ENCODE measurements at regions not wholly inside any gene's neighbourhood (a gene's known extent, or its start where the extent isn't known, plus 50 kb on each side); places are given as distances from the start of the nearest gene placed in this dataset.

DNA sequence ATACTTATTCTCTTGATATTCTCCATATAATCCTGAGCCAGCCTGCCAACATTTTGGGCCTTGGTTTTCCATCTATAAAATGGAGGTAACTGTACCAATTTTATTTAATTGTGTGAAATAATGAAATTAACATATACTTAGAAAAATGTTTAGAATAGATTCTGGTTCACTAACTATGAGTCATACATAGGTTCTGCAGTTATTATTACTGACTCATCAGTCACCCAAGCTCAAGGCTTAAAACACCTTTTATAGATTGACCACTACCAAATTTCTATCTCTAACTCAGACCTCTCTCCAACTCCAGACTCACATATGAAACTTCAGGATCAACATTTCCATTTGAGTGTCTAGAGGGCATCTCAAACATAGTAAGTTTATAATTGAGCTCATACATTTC lies 1277.2 kb upstream of the GJE1 start:
- no peak for DNase-seq

DNA sequence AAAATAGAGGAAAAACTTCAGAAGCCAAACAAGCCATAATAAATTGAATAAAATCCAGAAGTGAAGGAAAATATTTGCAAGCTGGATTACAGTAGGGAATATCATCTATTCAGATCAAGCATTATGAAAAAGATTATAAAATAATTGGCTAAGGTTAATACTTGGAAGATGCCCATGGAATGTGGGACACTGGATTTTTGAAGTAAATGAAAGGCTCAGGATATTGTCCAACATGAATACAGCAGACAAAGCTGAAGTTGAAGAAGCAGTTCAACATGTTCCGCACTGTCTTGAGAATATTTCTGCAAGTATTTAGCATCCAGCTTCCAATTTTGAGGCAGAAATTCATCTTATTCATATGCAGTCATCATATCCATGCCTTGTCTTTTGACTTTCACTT lies 1278.4 kb upstream of the GJE1 start:
- no peak for DNase-seq

DNA sequence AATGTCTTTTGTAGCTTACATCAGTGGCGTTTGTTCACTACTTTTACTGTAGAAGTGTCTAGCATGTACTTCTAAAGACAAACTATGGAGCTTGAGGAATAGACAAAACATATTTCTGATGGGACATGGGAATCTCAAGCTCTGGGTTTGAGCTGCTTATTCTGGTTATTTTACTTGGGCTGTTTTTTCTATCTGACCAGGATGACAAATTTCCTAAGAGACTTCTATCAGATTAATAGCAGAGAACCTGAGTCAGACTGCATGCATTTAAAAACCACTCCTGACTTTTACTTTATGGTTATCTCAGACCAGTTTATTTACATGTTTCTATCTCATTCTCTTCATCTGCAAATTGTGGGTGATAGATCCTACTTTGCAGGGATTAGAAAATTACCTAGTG lies 1282.3 kb upstream of the GJE1 start:
- no peak for DNase-seq

DNA sequence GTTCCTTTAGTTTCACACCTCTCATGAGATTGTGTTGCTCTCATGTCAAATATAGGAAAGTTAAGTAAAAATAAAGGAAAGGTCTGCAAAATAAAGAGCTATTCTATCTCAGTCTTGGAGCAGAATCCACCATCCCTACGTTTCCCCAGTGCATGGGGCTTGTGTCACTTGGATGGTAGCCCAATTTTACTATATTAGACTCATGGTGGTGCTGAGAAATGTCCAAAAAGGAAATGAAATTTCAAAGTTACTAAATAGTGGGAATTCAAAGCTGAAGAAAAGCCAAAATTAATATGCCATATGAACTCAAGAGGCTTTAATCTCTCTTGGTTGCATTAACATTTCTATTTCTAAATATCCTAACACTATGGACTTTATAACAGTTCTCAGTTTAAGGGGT lies 1283.3 kb upstream of the GJE1 start:
- no peak for DNase-seq

DNA sequence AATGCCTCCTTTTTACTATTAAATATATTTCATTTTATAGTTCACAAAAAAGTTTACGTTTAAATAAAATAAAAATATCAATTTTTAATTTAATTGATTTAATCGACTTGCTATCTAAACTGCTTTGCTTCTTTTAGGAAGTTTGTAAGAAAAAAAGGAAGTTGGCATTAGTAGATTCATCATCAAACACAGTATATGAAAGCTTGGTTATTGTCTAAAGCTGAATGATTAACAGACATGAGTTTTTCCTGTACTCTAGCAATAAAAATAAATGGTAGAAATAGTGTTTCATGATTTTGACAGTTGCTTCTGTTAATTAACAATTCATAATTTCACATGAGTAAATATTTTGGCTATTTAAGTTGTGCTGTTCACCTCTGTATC lies 1285.5 kb upstream of the GJE1 start:
- no peak for DNase-seq

DNA sequence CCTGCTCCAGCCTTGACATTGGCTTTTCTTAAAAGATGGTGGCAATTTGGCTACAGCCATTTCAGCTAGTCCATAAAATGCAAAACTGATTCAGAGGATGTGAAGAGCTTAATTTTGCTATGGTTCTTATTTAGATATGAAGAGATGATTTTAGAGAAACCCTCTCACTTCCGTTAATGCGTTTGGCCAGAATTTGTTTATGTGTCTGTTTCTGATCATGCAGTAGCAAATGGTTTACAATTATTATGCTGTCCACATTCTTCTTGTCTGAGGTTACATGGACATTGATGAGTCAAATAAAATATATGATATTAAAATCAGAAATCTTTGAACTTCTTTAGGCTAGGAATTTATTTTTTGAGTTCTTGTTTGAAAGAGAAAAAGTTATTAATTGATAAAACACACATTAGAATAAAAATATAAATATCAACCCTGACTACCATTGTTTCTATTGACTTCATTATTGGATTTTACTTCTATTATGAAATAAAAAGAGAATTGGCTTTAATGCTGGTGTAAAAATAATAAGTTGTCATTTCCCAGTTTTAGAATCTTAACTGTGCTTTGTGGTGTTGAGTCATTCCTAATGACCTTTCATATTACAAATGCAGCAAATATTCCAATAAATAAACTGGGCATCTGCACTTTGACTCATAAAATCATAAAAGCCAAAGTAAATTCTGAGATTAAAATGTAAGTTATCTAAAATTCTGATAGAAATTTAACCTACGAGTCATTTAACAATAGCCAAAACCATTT lies 1286.0 kb upstream of the GJE1 start:
- no peak for DNase-seq

DNA sequence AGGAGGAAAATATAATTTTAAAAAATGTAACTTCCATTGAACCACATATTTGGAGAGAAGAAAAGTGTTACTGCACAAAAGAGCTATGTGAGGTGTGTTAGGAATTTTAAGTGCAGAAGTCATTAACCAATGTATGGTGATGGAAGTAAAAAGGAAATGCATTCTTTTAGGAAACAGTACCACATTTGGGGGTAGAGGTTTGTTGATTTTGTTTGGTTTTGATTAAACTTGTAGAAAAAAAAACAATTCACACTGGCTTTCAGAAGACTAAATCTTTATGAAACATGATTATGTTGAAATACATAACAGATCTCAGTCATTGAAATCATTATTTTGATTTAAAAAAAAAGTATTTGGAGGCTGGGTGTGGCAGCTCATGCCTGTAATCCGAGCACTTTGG lies 1287.0 kb upstream of the GJE1 start:
- DNase-seq = no peak

DNA sequence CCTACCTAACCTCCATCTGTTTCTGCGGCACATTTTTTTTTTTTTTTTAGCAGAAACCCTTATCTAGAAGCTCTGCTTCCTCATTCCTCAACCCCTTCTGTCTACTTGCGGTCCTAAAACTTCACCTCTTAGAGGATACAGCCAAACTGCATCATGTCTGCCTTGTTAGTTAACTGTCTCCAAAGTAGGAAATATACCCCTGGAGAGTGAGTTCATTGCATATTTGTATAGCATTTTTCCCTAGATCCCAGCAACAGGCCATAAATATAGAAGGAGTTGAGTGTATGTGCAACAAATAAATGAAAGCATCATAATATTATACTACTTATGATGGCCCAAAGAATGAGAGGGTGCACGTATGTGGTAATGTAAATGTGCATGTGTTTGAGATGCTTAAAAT lies 1288.6 kb upstream of the GJE1 start:
- DNase-seq = no peak

DNA sequence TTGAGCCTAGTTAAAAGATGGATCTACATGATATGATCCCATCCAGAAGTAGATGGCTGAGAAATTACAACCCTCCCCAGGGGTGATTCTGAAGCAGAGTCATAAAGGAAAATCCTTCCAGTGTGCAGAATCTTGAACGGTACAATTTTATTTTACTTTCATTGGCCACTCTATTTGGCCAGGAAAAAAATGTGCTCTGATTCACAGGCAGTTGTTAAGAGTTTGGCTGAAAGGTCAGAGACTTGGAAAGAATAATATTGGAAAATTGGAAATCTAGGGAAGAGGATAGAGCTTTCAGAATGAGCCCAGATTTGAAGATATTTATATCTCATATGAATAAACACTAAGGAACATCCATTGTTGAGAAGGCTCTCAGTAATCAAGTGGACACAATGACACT lies 1299.3 kb upstream of the GJE1 start:
- DNase-seq = no peak

DNA sequence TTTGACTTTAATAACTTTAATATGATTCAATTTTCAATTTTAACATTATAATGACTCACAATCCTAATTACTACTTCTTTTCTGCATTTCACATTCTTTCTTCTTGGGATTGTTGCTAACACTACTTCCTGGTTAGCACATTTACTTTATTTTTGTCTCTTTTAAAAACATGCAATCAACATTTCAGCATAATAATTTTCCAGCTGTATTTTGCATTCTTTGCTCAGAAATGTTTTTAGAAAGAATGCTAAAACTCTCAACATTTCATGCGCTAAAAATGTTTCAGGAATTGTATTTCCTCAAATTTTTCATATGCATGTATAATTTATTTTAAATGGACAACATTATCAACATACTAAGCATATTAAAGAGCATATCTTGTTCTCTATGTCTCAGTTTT lies 1302.1 kb upstream of the GJE1 start:
- no peak for DNase-seq

DNA sequence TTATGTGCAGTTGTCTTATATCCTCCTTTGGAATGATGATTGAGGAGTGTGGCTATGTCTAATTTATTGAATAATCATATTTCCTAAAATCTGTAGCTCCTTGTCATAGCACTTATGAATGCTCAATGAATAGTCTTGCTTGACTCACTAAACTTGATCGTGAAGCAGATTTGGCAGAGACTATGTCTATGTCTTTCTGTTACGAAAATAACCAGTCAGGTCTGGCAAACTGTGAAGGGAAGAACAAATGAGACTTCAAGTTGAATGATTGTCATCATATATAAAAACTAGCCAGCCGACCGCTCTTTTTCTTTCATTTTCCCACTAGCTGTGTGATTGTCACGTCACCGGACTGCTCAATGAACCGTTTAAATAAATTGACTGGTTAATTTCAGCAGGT lies 1303.9 kb upstream of the GJE1 start:
- DNase-seq = no peak

DNA sequence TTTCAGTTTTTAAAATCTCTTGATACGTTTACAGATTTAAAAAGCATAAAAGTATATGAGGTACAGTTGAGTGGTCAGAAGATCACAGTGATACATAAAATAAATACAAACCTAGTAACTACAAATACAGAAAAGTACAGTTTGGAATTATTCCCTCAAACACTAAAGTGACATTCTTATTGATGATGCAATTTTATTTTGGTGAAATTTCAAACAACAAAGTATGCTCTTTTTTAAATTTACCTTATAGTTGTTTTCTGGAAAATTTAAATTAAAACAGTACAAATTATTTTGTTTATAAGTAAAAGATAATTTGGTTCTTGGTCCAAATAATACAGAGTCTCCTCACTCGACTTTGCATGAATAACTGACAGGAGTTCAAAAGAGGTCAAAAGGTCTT lies 1305.1 kb upstream of the GJE1 start:
- DNase-seq = no peak

DNA sequence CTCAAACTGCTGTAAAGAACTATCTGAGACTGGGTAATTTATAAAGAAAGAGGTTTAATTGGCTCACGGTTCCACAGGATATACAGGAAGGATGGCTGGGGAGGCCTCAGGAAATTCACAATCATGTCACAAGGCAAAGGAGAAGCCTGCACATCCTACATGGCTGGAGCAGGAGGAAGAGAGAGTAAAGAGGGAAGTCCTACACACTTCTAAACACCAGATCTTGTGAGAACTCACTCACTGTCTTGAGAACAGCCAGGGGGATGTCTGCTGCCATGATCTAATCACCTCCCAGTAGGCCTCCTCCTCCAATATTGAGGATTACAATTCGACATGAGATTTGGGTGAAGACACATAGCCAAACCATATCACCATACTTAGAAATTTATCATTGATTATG lies 1307.0 kb upstream of the GJE1 start:
- DNase-seq = no peak

DNA sequence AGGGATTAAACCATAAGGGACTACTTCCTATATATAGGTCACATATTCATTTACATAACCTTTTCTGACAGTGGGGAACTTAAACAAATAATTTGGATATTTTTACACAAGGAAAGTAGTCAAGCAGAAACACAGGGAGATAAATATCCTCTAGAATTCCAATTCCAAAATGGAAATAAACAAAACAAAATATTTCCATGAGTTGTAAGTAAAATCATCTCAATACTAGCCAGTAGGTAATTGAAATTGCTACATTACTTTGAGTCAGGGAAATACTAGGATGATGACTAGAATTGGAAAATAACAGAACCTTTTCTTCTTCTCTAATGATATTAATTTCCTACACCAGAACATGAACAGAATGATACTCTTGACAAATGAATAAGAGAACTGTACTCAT lies 1308.1 kb upstream of the GJE1 start:
- DNase-seq = no peak

DNA sequence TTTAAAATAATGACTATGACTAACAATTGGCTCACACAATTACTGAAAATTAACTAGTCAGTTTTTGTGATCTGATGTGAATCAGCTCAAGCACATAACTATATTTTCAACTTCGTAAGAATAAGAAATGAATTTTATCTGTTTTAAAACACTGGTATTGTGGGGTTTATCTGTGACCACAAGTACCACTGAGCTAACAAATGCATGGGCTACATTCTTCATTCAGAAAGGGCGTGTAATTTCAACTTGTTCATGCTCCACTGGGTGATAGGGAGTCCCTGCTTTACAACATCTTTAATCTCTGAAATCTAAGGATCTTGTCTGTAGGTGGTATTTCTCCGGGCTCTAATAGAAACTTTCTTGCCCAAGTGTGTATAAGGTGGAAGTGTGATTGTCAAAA lies 1311.5 kb upstream of the GJE1 start:
- no peak for DNase-seq

DNA sequence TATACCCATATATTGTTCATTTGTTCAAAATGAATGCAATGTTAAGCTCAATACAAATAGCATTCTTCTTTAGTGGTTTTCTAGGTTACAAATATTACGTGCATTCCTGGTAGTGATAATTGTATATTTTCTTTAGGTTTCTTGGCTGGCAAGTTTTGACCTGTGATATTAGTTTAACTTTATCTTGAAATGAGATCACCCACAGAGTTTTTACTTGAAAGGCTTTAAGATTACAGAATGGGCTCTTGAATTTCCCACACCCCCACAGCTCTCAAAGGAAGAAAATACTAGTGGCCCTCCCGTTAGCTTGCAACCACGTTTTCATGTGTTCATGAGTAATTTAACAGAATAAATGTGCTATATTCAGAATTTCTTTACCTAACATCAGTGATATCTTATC lies 1315.5 kb upstream of the GJE1 start:
- DNase-seq = no peak

DNA sequence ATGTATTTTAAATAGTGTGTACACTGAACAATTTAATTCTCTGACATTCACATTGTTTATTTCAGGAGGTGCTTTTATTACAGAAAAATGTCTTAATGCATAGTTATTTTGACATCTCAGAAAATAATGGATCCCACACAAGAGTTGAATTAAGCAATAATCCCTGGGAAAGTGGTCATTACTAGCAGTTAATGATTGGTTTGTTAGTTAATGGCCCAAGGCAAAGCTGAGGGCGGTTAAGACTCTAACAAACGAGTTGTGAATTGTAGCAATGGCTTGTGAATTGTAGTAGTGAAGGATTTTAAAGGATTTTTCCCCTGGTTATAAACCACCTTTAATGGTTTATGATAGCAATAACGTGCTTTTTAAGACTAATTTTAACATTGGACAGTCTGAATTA lies 1316.0 kb upstream of the GJE1 start:
- DNase-seq = no peak

DNA sequence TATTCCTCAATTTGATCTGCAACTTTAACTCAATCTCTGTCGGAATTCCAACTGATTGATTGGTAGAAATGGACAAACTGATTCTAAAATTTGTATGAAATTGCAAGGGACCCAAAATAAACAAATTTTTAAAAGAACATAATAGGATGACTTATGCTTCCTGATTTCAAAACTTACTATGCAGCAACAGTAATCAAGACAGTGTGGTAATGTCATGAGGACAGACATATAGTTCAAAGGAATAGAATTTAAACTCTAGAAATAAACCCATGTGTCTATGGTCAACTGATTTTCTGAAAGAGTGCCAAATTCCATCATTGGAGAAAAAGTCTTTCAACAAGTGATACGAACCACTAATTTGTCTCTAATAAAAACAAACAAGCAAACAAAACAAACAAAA lies 1320.1 kb upstream of the GJE1 start:
- no peak for DNase-seq

DNA sequence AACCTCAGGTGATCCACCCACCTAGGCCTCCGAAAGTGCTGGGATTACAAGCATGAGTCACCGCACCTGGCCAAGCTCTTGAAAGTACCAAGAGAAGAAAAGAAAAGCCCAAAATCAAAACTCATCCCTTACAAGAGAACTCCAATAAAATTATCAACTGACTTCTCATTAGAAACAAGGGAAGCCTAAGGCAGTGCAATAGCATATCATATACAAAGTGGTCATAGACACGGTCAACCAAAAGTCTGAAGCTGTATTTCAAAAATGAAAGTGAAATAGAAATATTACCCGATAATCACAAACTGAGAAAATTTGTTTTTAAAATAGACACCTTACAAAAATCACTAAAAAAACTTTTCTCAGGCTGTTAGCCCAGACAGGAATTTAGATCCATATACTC lies 1321.1 kb upstream of the GJE1 start:
- DNase-seq = no peak

DNA sequence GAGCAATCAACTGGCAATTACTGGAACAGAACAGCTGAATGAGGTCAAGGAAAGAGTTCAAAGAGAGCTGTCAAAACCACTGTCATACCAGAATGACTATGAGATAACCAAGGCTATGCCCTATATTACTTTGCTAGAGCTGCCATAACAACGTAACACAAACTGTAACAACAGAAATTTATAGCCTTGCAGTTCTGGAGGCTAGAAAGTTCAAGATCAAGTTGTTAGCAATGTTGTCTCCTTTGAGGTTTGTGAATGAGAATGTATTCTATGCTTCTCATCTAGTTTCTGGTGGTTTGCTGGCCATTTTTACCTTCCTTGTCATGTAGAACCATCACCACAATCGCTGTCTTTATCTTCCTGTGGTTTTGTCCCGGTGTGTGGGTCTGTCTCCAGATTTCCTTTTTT lies 1323.0 kb upstream of the GJE1 start:
- DNase-seq = no peak

DNA sequence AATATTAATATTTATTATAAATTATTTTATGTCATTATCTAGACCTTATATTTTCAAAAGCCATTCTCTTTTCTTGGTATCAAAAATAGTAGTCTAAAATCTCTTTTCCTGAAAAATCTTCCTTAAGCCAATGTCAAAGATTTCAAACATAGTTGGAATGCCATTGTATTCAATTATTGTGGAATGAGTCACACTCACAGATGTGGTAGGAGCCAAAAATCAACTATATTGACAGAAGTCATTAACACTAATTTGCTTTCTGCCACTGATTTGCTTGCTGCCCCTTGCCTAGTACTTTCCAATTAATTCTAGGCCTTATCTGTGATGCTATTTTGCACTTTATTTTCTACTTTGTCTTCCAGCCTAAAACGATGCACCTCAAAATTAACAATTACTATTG lies 1326.3 kb upstream of the GJE1 start:
- no peak for DNase-seq

DNA sequence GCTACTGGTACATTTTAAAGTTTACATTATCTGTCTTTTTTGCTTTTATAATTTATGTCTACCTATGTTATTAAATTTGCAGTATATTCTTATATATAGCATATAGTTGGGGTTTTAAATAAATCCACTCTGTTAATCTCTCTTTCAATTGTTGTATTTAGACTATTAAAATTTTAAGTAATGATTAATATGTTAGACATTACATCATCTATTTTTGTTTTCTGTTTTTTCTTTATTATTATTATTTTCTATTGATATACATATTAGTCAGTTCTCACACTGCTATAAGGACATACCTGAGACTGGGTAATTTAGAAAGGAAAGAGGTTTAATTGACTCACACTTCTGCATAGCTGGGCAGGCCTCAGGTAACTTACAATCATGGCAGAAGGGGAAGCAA lies 1338.2 kb upstream of the GJE1 start:
- no peak for DNase-seq

DNA sequence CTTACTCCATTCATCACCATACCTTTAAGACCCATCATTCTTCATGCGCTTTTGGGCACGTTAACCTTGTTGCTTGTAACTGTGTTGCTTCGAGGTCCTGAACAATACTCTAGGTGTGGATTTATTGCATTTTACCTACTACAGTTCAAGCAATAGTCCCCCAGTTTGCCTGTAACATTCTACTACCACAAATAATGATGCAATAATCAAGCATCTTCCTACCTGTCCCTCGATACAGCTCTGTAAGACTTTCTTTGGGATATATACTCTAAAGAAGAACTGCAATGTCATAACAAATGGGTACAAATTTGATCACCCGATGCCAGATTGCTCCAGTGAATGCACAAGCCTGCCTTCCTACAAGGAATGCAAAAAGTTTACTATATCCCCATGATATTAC lies 1342.6 kb upstream of the GJE1 start:
- no peak for DNase-seq

DNA sequence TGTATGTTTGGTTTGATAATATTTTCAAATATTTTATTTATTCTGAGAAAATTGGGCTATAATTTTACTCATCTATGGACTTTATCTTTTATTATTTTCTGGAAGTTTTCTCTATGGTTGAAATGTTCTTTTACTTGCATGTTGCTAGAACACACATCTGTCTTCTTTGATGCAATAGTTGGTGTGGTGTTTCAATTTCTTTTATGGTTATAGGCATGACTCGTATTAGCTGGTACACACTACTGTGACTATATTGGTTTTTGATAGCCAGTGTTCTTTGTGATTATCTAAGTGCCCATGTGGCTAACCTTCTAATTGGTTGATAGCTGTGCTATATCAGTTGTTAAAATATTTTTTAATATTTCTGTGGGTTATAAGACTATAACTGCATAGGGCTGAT lies 1343.3 kb upstream of the GJE1 start:
- no peak for DNase-seq

DNA sequence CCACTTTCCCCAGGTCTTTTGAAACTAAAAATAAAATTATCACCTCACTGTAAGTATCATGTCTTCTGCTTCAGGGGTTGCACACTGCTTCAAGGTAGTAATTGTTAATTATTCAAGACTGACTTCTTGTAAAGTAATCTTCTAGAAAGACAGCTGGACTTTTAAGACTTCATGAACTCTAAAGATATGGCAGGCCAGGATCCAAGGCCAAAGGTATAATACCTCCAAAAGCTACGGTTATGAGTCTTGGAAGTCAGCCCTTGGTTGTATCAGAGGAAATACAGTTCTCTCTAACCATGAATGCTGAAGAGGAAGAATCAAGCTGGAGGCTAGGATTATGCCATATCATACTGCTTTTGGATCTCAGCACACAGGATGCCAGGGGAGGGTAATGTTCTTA lies 1346.8 kb upstream of the GJE1 start:
- DNase-seq = no peak

DNA sequence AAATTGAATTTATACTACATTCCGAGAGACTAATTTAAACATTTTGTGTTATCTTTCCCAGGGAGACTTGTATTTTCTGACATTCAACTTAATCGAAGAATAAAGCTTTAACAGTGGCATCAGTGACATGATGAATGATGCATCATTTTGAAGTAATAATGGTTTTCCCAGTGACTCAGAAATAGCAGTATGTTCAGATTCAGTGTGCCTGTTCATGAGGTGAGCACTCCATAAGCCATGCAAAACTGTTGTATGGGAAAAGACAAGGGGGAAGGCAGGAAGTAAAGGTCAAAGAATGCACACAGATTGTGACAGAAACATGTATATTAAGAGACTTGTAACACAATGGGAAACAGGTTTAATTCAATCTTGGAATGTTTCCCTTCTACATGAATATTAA lies 1348.2 kb upstream of the GJE1 start:
- DNase-seq = no peak
